ENCODE measurements at regions not wholly inside any gene's neighbourhood (a gene's known extent, or its start where the extent isn't known, plus 50 kb on each side); places are given as distances from the start of the nearest gene placed in this dataset.

GRCh38 chr11:70631624-70632047 lies 233.3 kb downstream of the CTTN start:
- no peak for DNase-seq

GRCh38 chr11:70633610-70634009 lies 235.3 kb downstream of the CTTN start:
- peak; percentile 78 for DNase-seq

GRCh38 chr11:70636659-70637058 lies 238.3 kb downstream of the CTTN start:
- DNase-seq = no peak

GRCh38 chr11:70637186-70637800 lies 239.0 kb downstream of the CTTN start:
- no peak for DNase-seq

- DNase-seq = peak; percentile 44
Observed at GRCh38 chr11:70637949-70638583, 239.7 kb downstream of the CTTN start.

- no peak for DNase-seq
Observed at GRCh38 chr11:70640408-70640807, 242.1 kb downstream of the CTTN start.

GRCh38 chr11:70641369-70641768 lies 243.0 kb downstream of the CTTN start:
- DNase-seq = peak; percentile 88

GRCh38 chr11:70642266-70642665 lies 243.9 kb downstream of the CTTN start:
- DNase-seq = no peak

- DNase-seq = peak; percentile 70
Observed at GRCh38 chr11:70643642-70644041, 245.3 kb downstream of the CTTN start.

- DNase-seq = peak; percentile 90
Observed at GRCh38 chr11:70644343-70645060, 246.2 kb downstream of the CTTN start.

GRCh38 chr11:70645537-70645936 lies 247.2 kb downstream of the CTTN start:
- DNase-seq = peak; percentile 74

GRCh38 chr11:70646272-70647049 lies 248.1 kb downstream of the CTTN start:
- DNase-seq = no peak

- peak; percentile 95 for DNase-seq
Observed at GRCh38 chr11:70647188-70648166, 249.1 kb downstream of the CTTN start.

- DNase-seq = peak; percentile 93
Observed at GRCh38 chr11:70650075-70650909, 252.0 kb downstream of the CTTN start.

GRCh38 chr11:70651031-70651430 lies 252.7 kb downstream of the CTTN start:
- no peak for DNase-seq

- DNase-seq = no peak
Observed at GRCh38 chr11:70654016-70654415, 255.7 kb downstream of the CTTN start.

- no peak for DNase-seq
Observed at GRCh38 chr11:70655816-70656215, 257.5 kb downstream of the CTTN start.

GRCh38 chr11:70656252-70656651 lies 257.9 kb downstream of the CTTN start:
- DNase-seq = no peak

GRCh38 chr11:70660059-70660888 lies 261.9 kb downstream of the CTTN start:
- DNase-seq = peak; percentile 87

GRCh38 chr11:70660889-70661197 lies 262.5 kb downstream of the CTTN start:
- DNase-seq = no peak

Measured in RPMI8226 (cell line).